ENCODE measurements at regions not wholly inside any gene's neighbourhood (a gene's known extent, or its start where the extent isn't known, plus 50 kb on each side); places are given as distances from the start of the nearest gene placed in this dataset.

GRCh38 chr1:29437946-29438345, 201.6 kb downstream of the PTPRU start:
- H3K4me3 ChIP-seq, result no peak overlapping the region
- no peaks in the 10 kb centered on the region for H3K9me3 ChIP-seq
- H3K4me2 ChIP-seq, result no peak overlapping the region
- FAIRE-seq (no peak), ATAC-seq (no peak), DNase-seq (ENCODE audit: low read depth in 1 of 2, low spot score in 1 of 2) (no peak)
- TF ChIP-seq CHD2 (IDR thresholded peaks at IDR 0.05; ENCODE audit: low read length, partially characterized antibody) (no peak), MYC (IDR thresholded peaks at IDR 0.05; ENCODE audit: borderline replicate concordance, low read length) (no peak)
- ChIA-PET POLR2A (no interaction called here), CTCF (no interaction called here)
- no peaks in the 10 kb centered on the region for H3K4me1 ChIP-seq
- 3% methylated on average over 4 of the region's 4 CpGs for WGBS (ENCODE audit: missing lambda C conversion rate)
- H3K27ac ChIP-seq, result no peak overlapping the region

- CTCF ChIA-PET, result interaction anchor here (0.6 kb wide), 1 partner anchor 767 kb away, joined by 3 read pairs; no protein-coding TSS in a partner anchor
- Histone ChIP-seq H3K4me3 (no peak overlapping the region), H3K4me2 (no peak overlapping the region), H3K9me3 (no peaks in the 10 kb centered on the region), H3K4me1 (no peaks in the 10 kb centered on the region), H3K27ac (no peak overlapping the region)
- POLR2A ChIA-PET, result no interaction called here
- FAIRE-seq (no peak), ATAC-seq (no peak), DNase-seq (ENCODE audit: low read depth in 1 of 2, low spot score in 1 of 2) (no peak)
- WGBS (ENCODE audit: missing lambda C conversion rate), result 14% methylated on average over 4 of the region's 4 CpGs
- no peak for TF ChIP-seq PBX3 (IDR thresholded peaks at IDR 0.05)
- TF ChIP-seq KDM1A (IDR thresholded peaks at IDR 0.05; ENCODE audit: low read depth), result no peak
- no peak for TF ChIP-seq POLR2AphosphoS2 (conservative IDR thresholded peaks at IDR 0.05; ENCODE audit: low read length)
- TF ChIP-seq HOXB5 (CRISPR knock-in tag; IDR thresholded peaks at IDR 0.05), result no peak
- TF ChIP-seq EHF (CRISPR knock-in tag; IDR thresholded peaks at IDR 0.05), result no peak
- TF ChIP-seq KDM5A (IDR thresholded peaks at IDR 0.05), result no peak
- no peak for TF ChIP-seq POLR2A (IDR thresholded peaks at IDR 0.05; ENCODE audit: low read length)
- TF ChIP-seq CHD2 (IDR thresholded peaks at IDR 0.05; ENCODE audit: low read length, partially characterized antibody), result no peak
- TF ChIP-seq CEBPB (IDR thresholded peaks at IDR 0.05), result no peak
- TF ChIP-seq, protein P1, sequence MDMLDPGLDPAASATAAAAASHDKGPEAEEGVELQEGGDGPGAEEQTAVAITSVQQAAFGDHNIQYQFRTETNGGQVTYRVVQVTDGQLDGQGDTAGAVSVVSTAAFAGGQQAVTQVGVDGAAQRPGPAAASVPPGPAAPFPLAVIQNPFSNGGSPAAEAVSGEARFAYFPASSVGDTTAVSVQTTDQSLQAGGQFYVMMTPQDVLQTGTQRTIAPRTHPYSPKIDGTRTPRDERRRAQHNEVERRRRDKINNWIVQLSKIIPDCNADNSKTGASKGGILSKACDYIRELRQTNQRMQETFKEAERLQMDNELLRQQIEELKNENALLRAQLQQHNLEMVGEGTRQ (IDR thresholded peaks at IDR 0.05), result no peak
- no peak for TF ChIP-seq NFE2L2 (conservative IDR thresholded peaks at IDR 0.05; ENCODE audit: low read length)
- no peak for TF ChIP-seq RCOR1 (IDR thresholded peaks at IDR 0.05; ENCODE audit: low read depth, low read length)
- TF ChIP-seq HOXA7 (CRISPR knock-in tag; IDR thresholded peaks at IDR 0.05), result no peak
- TF ChIP-seq HOXB13 (CRISPR knock-in tag; IDR thresholded peaks at IDR 0.05; ENCODE audit: low read depth), result no peak
- TF ChIP-seq, protein P2, sequence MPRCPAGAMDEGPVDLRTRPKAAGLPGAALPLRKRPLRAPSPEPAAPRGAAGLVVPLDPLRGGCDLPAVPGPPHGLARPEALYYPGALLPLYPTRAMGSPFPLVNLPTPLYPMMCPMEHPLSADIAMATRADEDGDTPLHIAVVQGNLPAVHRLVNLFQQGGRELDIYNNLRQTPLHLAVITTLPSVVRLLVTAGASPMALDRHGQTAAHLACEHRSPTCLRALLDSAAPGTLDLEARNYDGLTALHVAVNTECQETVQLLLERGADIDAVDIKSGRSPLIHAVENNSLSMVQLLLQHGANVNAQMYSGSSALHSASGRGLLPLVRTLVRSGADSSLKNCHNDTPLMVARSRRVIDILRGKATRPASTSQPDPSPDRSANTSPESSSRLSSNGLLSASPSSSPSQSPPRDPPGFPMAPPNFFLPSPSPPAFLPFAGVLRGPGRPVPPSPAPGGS (IDR thresholded peaks at IDR 0.05), result no peak
- TF ChIP-seq ZFP36 (IDR thresholded peaks at IDR 0.05; ENCODE audit: borderline replicate concordance, partially characterized antibody), result no peak
Observed at GRCh38 chr1:29436181-29436785, 200.0 kb downstream of the PTPRU start.

GRCh38 chr1:29433830-29434229, 197.5 kb downstream of the PTPRU start:
- CTCF ChIA-PET, result no interaction called here
- ATAC-seq (no peak), FAIRE-seq (no peak)
- TF ChIP-seq CHD2 (IDR thresholded peaks at IDR 0.05; ENCODE audit: low read length, partially characterized antibody) (no peak), NR3C1 (IDR thresholded peaks at IDR 0.05) (no peak), MAFK (IDR thresholded peaks at IDR 0.05; ENCODE audit: partially characterized antibody) (no peak), PHF8 (IDR thresholded peaks at IDR 0.05; ENCODE audit: borderline replicate concordance, low read depth) (no peak), MYC (IDR thresholded peaks at IDR 0.05; ENCODE audit: borderline replicate concordance, low read length) (no peak), RARB (CRISPR knock-in tag; IDR thresholded peaks at IDR 0.05) (no peak), CBX2 (IDR thresholded peaks at IDR 0.05; ENCODE audit: borderline replicate concordance, low read depth) (no peak), REST (IDR thresholded peaks at IDR 0.05) (no peak), RNF2 (IDR thresholded peaks at IDR 0.05; ENCODE audit: borderline replicate concordance, low read depth) (no peak), ZFP36 (IDR thresholded peaks at IDR 0.05; ENCODE audit: borderline replicate concordance, partially characterized antibody) (no peak), JUN (IDR thresholded peaks at IDR 0.05) (no peak), ZSCAN20 (CRISPR knock-in tag; IDR thresholded peaks at IDR 0.05) (no peak), MAZ (IDR thresholded peaks at IDR 0.05; ENCODE audit: borderline replicate concordance, low read depth, low read length) (no peak), HDAC2 (IDR thresholded peaks at IDR 0.05) (no peak)
- TF ChIP-seq, protein P3, sequence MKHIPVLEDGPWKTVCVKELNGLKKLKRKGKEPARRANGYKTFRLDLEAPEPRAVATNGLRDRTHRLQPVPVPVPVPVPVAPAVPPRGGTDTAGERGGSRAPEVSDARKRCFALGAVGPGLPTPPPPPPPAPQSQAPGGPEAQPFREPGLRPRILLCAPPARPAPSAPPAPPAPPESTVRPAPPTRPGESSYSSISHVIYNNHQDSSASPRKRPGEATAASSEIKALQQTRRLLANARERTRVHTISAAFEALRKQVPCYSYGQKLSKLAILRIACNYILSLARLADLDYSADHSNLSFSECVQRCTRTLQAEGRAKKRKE (CRISPR knock-in tag; IDR thresholded peaks at IDR 0.05; ENCODE audit: low read depth), result no peak

More at GRCh38 chr1:29433830-29434229, 197.5 kb downstream of the PTPRU start:
- Histone ChIP-seq H3K27ac (no peak overlapping the region), H3K4me2 (no peak overlapping the region), H3K4me3 (no peak overlapping the region), H3K4me1 (no peaks in the 10 kb centered on the region), H3K9me3 (no peaks in the 10 kb centered on the region)
- 30% methylated on average over 3 of the region's 3 CpGs for WGBS (ENCODE audit: missing lambda C conversion rate)
- POLR2A ChIA-PET, result no interaction called here
- no peak for DNase-seq (ENCODE audit: low read depth in 1 of 2, low spot score in 1 of 2)
